ENCODE measurements at regions not wholly inside any gene's neighbourhood (a gene's known extent, or its start where the extent isn't known, plus 50 kb on each side); places are given as distances from the start of the nearest gene placed in this dataset.

DNA sequence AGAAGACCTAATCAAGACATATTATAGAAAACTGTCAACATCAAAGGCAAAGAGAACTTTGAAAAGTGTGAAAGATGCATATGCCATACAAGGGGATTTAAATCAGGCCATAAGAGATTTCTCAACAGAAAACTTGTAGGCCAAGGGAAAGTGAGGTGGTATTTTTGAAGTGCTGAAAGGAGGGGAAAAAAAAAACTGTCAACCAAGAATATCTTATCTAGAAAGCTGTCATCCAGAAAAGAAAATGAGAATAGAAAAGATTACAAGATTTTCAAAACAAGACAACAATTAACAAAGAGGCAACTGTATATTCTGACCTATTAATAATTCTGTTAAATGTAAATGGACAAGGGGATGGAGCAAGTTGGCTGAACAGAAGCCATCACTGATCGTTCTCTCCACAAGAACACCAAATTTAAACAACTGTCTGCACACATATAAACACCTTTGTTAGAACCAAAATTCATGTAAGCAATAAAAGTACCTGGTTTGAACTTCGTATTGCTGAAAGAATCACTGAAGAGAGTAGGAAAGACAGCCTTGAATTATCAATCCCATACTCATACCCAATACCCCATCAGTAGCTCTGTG lies 880.1 kb upstream of the PCDH9 start:
- DNase-seq (ENCODE audit: extremely low spot score, insufficient read length, low read depth) (no peak), FAIRE-seq (no peak)

- DNase-seq (ENCODE audit: extremely low spot score, insufficient read length, low read depth), result no peak
- no peak for FAIRE-seq
These were observed 877.5 kb upstream of the PCDH9 start for GRCh38 chr13:68107667-68108066.

DNA sequence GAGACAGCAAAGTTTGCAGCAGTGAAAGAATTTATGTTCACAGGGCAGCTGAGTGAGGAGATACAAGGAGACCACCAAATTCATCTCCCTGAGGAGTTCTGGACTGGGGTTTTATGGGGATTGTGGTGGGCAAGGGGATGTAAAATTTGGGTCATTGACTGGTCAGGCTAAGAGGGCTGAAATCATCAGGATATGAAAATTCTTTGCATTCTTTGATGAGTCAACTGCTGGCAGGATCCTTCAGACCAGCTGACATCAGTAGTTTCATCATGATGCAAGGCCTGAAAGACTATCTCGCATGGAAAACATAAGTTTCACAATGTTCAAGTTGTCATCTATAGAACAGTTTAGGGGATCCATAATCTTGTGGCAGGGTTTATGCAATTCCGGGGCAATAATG lies 869.5 kb upstream of the PCDH9 start:
- DNase-seq (ENCODE audit: extremely low spot score, insufficient read length, low read depth) (no peak), FAIRE-seq (no peak)

GRCh38 chr13:68081061-68081460 lies 850.9 kb upstream of the PCDH9 start:
- DNase-seq (ENCODE audit: extremely low spot score, insufficient read length, low read depth) (no peak), FAIRE-seq (no peak)

- FAIRE-seq, result no peak
- DNase-seq (ENCODE audit: extremely low spot score, insufficient read length, low read depth), result no peak
These were observed 848.7 kb upstream of the PCDH9 start for GRCh38 chr13:68078874-68079273.

DNA sequence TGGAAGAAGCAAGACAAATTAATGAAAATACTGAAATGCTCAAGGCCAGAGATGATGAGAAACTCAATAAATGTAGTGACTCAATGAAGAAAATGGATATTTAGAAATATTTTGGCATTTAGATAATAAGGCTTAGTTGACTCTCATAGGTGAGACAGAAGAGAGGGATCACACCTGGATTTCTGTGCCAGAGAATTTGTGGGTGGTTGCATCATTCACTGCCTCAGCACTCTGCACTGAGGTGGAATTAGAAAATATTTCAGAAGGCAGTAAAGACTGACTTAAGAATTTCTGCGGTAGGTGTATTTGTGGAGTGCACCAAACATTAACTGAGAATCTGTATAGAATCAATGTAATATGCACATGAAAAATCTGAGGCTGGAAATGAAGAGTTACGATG lies 848.3 kb upstream of the PCDH9 start:
- FAIRE-seq, result no peak
- DNase-seq (ENCODE audit: extremely low spot score, insufficient read length, low read depth), result no peak

DNA sequence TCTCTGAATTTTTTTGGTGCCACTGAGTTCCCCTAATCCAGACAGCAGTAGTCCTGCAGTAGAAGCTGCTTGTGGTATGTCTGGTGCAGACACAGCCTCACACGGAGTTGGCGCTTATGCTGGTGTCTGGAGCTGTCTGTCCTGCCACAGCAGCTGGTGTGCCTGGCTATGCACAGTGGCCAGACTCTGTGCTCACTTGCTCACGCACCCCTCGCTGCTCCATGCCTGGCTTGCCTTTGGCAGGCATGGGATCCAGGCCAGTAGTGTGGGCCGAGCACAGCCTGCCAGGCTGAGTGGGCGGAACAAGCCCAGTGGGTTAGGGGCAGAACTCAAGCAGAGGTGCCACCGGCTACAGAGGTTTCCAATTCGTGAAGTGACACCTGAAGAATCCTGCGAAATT lies 845.9 kb upstream of the PCDH9 start:
- no peak for DNase-seq (ENCODE audit: extremely low spot score, insufficient read length, low read depth)
- FAIRE-seq, result no peak

DNA sequence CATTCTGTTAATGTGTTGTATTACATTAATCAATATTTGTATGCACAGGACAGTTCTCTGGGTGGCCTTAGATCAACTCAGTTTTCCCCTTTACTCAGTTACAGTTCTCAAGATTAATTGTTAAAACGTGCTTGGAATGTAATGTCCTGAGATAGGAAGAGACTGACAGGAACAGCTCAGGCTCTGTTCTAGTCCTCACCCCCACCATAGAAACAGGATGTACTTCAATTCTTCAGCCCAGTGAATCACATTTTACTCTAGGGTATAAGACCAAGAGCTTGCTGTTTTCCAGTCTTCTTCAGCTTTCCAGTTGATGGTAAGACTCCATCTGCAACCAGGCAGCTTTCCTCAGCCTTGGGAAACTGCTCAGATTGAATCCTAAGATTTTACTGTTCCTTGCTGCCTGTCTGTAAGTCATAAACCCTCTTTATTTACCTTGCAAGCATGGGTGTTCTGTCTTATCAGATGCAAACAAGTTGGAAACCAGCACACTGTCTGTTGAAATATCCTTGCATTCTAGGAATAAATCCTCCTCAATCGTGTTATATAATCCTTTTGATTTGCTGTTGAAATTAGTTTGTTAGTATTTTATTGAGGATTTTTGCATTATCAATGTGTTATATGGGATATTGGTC lies 836.9 kb upstream of the PCDH9 start:
- DNase-seq (ENCODE audit: extremely low spot score, insufficient read length, low read depth), result no peak
- no peak for FAIRE-seq

GRCh38 chr13:68064001-68064770 lies 834.0 kb upstream of the PCDH9 start:
- DNase-seq (ENCODE audit: extremely low spot score, insufficient read length, low read depth) (no peak), FAIRE-seq (no peak)

- no peak for FAIRE-seq
These were observed 833.0 kb upstream of the PCDH9 start for GRCh38 chr13:68063181-68063580.

GRCh38 chr13:68057836-68058235 lies 827.7 kb upstream of the PCDH9 start:
- DNase-seq (ENCODE audit: extremely low spot score, insufficient read length, low read depth) (no peak), FAIRE-seq (no peak)

More at GRCh38 chr13:68063181-68063580, 833.0 kb upstream of the PCDH9 start:
- DNase-seq (ENCODE audit: extremely low spot score, insufficient read length, low read depth), result no peak

GRCh38 chr13:68056816-68057710 lies 826.9 kb upstream of the PCDH9 start:
- FAIRE-seq (no peak), DNase-seq (ENCODE audit: extremely low spot score, insufficient read length, low read depth) (no peak)

- FAIRE-seq, result no peak
- no peak for DNase-seq (ENCODE audit: extremely low spot score, insufficient read length, low read depth)
These were observed 821.8 kb upstream of the PCDH9 start for GRCh38 chr13:68051910-68052309.

GRCh38 chr13:68050761-68051160 lies 820.6 kb upstream of the PCDH9 start:
- DNase-seq (ENCODE audit: extremely low spot score, insufficient read length, low read depth) (no peak), FAIRE-seq (no peak)

GRCh38 chr13:68048802-68049359 lies 818.7 kb upstream of the PCDH9 start:
- no peak for DNase-seq (ENCODE audit: extremely low spot score, insufficient read length, low read depth)
- no peak for FAIRE-seq

DNA sequence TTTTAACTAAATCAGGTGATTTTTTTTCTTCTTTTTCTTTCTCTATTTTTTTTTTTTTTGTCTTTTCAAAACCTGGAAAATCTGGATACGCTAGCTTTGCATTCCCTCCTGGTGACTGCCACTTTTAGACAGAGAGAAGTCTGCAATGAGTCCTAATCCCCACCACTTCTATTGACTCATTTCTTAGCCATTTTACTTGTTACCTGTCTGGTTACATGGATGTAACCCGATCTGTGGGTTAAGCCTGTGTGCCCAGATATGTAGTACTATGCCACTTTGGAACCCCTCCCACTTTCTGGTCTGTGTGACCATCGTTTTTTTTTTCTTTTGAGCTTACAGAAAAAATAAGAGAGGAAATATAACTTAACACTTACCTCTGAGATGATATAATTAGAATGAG lies 817.8 kb upstream of the PCDH9 start:
- no peak for FAIRE-seq
- DNase-seq (ENCODE audit: extremely low spot score, insufficient read length, low read depth), result no peak

DNA sequence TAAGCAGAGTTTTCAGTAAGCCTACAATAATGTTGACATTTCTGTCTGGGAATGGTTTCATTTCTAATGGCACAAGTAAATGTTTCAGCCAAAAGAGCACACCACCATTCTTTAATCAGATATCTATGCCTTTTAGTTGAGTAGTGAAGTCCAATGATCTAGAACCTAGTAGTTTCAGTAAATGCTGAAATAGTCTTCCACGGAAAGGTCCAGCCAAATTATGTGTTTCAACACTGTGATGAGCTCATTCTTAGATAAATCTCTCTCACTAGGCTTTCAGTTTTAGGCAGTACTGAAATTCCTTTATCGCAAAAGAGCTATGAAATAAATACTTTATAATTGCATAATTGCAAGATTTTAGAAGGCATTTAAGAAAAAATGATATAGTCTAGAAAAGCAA lies 816.8 kb upstream of the PCDH9 start:
- no peak for FAIRE-seq
- no peak for DNase-seq (ENCODE audit: extremely low spot score, insufficient read length, low read depth)

DNA sequence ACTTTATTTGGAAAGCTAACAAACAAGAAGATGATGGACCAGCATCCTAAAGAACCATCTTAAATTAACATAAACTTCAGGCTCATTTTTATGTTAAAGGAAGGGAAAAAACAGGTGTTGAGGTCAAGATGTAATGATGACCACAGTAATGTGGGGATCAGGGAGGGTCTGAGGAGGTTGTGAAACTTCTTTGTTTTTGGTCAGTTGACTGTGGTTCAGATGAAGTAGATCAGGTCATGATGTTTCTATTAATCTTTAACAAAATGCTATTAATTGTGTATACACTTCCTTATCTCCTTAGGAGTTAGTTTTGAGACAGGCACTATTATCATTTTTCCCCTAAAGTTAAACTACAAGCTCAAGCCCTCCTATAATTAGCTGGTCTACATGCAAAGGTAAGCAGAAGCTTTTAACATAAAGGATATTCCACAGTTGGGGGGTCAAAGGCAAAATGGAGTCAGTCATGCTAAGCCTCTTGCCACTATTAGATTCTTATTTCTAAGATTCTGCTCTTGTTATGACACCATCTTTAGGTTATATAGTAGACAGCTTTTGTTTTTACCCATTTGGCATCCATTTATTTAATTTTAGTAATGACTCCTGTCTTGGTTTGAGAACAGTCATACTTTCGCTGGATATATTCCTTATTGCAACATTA lies 800.1 kb upstream of the PCDH9 start:
- peak; percentile 63 for FAIRE-seq

GRCh38 chr13:68028701-68029100 lies 798.6 kb upstream of the PCDH9 start:
- DNase-seq (ENCODE audit: extremely low spot score, insufficient read length, low read depth) (no peak), FAIRE-seq (no peak)

More for the DNA sequence above, 800.1 kb upstream of the PCDH9 start:
- no peak for DNase-seq (ENCODE audit: extremely low spot score, insufficient read length, low read depth)

DNA sequence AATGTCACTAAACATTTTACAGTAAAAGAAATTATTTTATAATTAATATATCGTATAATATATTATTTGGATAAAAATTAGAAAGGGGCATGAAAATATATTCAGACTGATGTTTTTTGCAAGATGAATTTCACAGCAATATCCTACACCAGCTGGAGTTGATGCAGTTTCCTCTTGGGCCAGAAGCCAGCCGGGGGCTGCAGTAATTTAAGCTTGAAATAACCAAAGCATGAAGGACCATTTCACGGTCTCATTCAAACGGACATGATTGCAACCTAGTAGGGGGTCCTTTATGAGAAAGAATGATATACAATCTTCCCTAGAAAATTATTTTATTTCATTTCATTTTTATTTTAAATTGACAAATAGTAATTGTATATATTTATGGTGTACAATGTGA lies 797.2 kb upstream of the PCDH9 start:
- no peak for DNase-seq (ENCODE audit: extremely low spot score, insufficient read length, low read depth)
- FAIRE-seq, result no peak
